ENCODE measurements at regions not wholly inside any gene's neighbourhood (a gene's known extent, or its start where the extent isn't known, plus 50 kb on each side); places are given as distances from the start of the nearest gene placed in this dataset.

DNA sequence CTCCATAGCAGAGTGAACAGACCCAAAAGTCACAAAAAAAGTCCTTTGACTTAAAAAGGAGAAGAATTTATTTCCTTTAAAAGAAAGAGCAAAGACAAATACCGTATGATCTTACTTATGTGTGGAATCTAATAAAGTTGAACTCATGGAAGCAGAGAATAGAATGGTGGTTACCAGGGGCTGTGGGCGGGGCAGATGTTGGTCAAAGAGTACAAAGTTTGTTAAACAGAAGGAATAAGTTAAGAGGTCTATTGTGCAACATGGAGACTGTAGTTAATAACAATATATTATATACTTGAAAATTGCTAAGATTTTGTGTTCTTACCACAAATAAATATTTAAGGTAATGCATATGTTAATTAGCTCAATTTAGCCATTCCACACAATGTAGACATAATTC lies 173.3 kb upstream of the S100G start:
- Histone ChIP-seq H3K36me3 (replicated peaks; ENCODE audit: low read depth, low read length) (no peaks in the 10 kb centered on the region), H3K9me3 (ENCODE audit: insufficient read depth, low read length) (no peaks in the 10 kb centered on the region), H3K27ac (ENCODE audit: low read length) (no peak overlapping the region), H3K79me2 (ENCODE audit: low read length) (no peaks in the 10 kb centered on the region), H3K27me3 (ENCODE audit: low read depth, low read length) (no peaks in the 10 kb centered on the region), H3K4me2 (ENCODE audit: low read length) (no peak overlapping the region), H3K4me1 (ENCODE audit: low read length) (0 out of 2 replicates have a peak, but pooled peaks cover 3% of the 10 kb centered on the region), H3K9ac (ENCODE audit: low read length) (no peak overlapping the region), H4K20me1 (ENCODE audit: insufficient read depth, low read length) (no peaks in the 10 kb centered on the region), H3K4me3 (ENCODE audit: low read length) (no peak overlapping the region), H2AFZ (ENCODE audit: low read depth, low read length) (no peak overlapping the region)
- no peak for TF ChIP-seq EZH2phosphoT487 (IDR thresholded peaks at IDR 0.05; ENCODE audit: low read depth)
- TF ChIP-seq, protein P1, sequence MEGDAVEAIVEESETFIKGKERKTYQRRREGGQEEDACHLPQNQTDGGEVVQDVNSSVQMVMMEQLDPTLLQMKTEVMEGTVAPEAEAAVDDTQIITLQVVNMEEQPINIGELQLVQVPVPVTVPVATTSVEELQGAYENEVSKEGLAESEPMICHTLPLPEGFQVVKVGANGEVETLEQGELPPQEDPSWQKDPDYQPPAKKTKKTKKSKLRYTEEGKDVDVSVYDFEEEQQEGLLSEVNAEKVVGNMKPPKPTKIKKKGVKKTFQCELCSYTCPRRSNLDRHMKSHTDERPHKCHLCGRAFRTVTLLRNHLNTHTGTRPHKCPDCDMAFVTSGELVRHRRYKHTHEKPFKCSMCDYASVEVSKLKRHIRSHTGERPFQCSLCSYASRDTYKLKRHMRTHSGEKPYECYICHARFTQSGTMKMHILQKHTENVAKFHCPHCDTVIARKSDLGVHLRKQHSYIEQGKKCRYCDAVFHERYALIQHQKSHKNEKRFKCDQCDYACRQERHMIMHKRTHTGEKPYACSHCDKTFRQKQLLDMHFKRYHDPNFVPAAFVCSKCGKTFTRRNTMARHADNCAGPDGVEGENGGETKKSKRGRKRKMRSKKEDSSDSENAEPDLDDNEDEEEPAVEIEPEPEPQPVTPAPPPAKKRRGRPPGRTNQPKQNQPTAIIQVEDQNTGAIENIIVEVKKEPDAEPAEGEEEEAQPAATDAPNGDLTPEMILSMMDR (IDR thresholded peaks at IDR 0.05; ENCODE audit: low read depth, low read length), result no peak

DNA sequence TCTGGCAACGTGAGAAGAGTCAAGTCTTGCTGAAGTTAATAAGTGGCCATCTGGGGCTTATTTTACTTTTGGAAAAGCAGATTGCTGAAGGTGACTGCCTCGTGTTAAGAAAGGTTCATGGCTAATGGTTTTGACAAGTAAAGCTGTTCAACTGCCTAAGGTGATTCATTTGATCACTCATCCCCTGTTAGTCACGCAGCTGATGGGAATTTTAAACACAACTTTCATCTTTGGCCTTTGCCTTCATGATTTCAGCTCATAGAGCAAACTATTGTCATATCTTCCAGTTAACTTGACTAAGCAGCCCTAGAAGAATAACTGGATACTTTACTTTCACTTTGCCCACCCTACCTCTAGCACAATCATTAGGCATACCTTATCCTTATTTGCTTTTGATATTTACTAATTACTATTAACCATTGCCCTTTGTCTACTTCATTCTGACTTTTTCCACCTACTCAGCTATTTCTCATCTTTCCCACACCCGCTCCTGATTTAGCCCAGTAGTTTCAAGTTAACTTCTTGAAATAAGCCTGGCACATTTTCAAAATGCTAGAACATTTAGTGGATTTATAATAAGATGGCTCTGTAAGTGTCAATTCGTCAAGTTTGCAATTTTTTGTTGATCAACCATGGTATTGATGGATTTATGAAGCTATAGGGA lies 170.6 kb upstream of the S100G start:
- Histone ChIP-seq H3K4me3 (ENCODE audit: low read length) (no peak overlapping the region), H3K9ac (ENCODE audit: low read length) (no peak overlapping the region), H3K4me1 (ENCODE audit: low read length) (peaks cover 6% of the 10 kb centered on the region), H2AFZ (ENCODE audit: low read depth, low read length) (no peak overlapping the region), H3K27me3 (ENCODE audit: low read depth, low read length) (no peaks in the 10 kb centered on the region), H4K20me1 (ENCODE audit: insufficient read depth, low read length) (no peaks in the 10 kb centered on the region), H3K9me3 (ENCODE audit: insufficient read depth, low read length) (no peaks in the 10 kb centered on the region), H3K79me2 (ENCODE audit: low read length) (no peaks in the 10 kb centered on the region), H3K36me3 (replicated peaks; ENCODE audit: low read depth, low read length) (no peaks in the 10 kb centered on the region), H3K27ac (ENCODE audit: low read length) (no peak overlapping the region), H3K4me2 (ENCODE audit: low read length) (no peak overlapping the region)
- TF ChIP-seq EZH2phosphoT487 (IDR thresholded peaks at IDR 0.05; ENCODE audit: low read depth), result no peak
- TF ChIP-seq, protein P1 (IDR thresholded peaks at IDR 0.05; ENCODE audit: low read depth, low read length), result no peak

DNA sequence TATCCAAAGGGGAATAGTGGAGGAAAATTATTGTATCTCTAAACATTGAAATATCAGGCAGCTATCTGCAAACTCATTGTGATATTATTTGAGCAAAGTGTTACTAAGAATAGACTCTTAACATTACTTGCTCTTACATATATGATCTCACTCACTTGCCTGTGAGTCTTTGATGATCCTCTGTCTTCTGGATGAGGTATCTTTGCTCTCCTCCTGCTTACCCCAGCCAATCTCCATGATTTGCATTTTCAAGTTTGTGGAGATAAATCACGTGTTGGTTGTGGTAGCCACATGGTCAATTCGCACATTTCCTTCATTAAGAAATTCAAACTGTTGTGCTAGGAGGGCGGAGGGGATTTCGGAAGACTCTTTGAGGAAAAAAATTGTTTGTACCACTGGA lies 169.9 kb upstream of the S100G start:
- no peak overlapping the region for H3K4me2 ChIP-seq (ENCODE audit: low read length)
- no peaks in the 10 kb centered on the region for H3K27me3 ChIP-seq (ENCODE audit: low read depth, low read length)
- peaks cover 10% of the 10 kb centered on the region for H3K4me1 ChIP-seq (ENCODE audit: low read length)
- H2AFZ ChIP-seq (ENCODE audit: low read depth, low read length), result no peak overlapping the region
- H3K4me3 ChIP-seq (ENCODE audit: low read length), result no peak overlapping the region
- H3K9me3 ChIP-seq (ENCODE audit: insufficient read depth, low read length), result no peaks in the 10 kb centered on the region
- TF ChIP-seq, protein P1 (IDR thresholded peaks at IDR 0.05; ENCODE audit: low read depth, low read length), result no peak
- no peak for TF ChIP-seq EZH2phosphoT487 (IDR thresholded peaks at IDR 0.05; ENCODE audit: low read depth)
- no peaks in the 10 kb centered on the region for H3K36me3 ChIP-seq (replicated peaks; ENCODE audit: low read depth, low read length)
- H3K79me2 ChIP-seq (ENCODE audit: low read length), result no peaks in the 10 kb centered on the region
- no peak overlapping the region for H3K27ac ChIP-seq (ENCODE audit: low read length)
- H4K20me1 ChIP-seq (ENCODE audit: insufficient read depth, low read length), result no peaks in the 10 kb centered on the region
- H3K9ac ChIP-seq (ENCODE audit: low read length), result no peak overlapping the region

DNA sequence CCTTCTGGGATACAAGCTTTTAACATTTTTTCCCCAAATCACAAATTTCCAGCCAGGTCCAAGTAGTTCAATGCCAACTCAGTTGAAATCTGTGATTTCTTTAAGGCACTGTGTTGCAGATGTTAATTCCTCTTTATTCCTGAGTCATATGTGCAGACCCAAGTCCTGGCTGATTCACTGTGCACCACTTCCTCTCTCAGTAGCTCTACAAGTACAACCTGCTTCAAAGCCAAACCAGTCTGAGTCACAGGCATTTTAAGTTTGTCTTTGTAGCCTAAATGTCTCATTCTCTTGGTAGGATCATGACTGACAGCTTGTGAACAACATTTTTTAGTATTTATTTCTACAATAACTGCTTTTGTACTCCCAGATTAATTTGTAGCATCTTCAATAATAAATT lies 165.6 kb upstream of the S100G start:
- H3K4me2 ChIP-seq (ENCODE audit: low read length), result no peak overlapping the region

More for the DNA sequence above, 165.6 kb upstream of the S100G start:
- no peak overlapping the region for H3K27ac ChIP-seq (ENCODE audit: low read length)
- peaks cover 7% of the 10 kb centered on the region for H3K4me1 ChIP-seq (ENCODE audit: low read length)
- H3K36me3 ChIP-seq (replicated peaks; ENCODE audit: low read depth, low read length), result no peaks in the 10 kb centered on the region
- TF ChIP-seq EZH2phosphoT487 (IDR thresholded peaks at IDR 0.05; ENCODE audit: low read depth), result no peak
- TF ChIP-seq, protein P1 (IDR thresholded peaks at IDR 0.05; ENCODE audit: low read depth, low read length), result no peak
- no peak overlapping the region for H2AFZ ChIP-seq (ENCODE audit: low read depth, low read length)
- H4K20me1 ChIP-seq (ENCODE audit: insufficient read depth, low read length), result no peaks in the 10 kb centered on the region
- no peaks in the 10 kb centered on the region for H3K79me2 ChIP-seq (ENCODE audit: low read length)
- H3K9ac ChIP-seq (ENCODE audit: low read length), result no peak overlapping the region
- H3K4me3 ChIP-seq (ENCODE audit: low read length), result no peak overlapping the region
- H3K27me3 ChIP-seq (ENCODE audit: low read depth, low read length), result no peaks in the 10 kb centered on the region
- no peaks in the 10 kb centered on the region for H3K9me3 ChIP-seq (ENCODE audit: insufficient read depth, low read length)

All from OCI-LY3 (cell line).